Sigmoid colon (tissue), 6 donors: ENCODE measurements at regions not wholly inside any gene's neighbourhood (a gene's known extent, or its start where the extent isn't known, plus 50 kb on each side); places are given as distances from the start of the nearest gene placed in this dataset.

Source experiments
- DNase-seq: peaks from one replicate; pipeline ENCODE4 v3.0.0-alpha.2; 2019
- H3K27ac ChIP-seq, 4 donors: fragments of 200-600 bp; sonication (generic); one replicate each; pipeline ENCODE4 v1.5.1; 2016 to 2019; ENCODE audit warnings: mild to moderate bottlenecking in 1 of 4
- H3K27me3 ChIP-seq, 3 donors: fragments of 200-600 bp; sonication (generic); one replicate each; pipeline ENCODE4 v1.5.1; 2019; ENCODE audit warnings: mild to moderate bottlenecking in 1 of 3
- H3K36me3 ChIP-seq, 4 donors: fragments of 200-600 bp; sonication (generic); one replicate each; pipeline ENCODE4 v1.5.1; 2016 to 2019
- H3K4me1 ChIP-seq, 4 donors: fragments of 200-600 bp; sonication (generic); one replicate each; pipeline ENCODE4 v1.5.1; 2017 to 2019
- H3K4me3 ChIP-seq, 4 donors: fragments of 200-600 bp; sonication (generic); one replicate each; pipeline ENCODE4 v1.5.1; 2017 to 2019; ENCODE audit warnings: mild to moderate bottlenecking in 2 of 4, moderate library complexity in 1 of 4
- H3K9me3 ChIP-seq, 4 donors: fragments of 200-600 bp in 3 of 4; sonication (generic) in 3 of 4; one replicate each; pipeline versions ENCODE4 v1.5.1 to v1.6.1; 2013 to 2019
- EP300 ChIP-seq, 4 donors: sonication (generic); formaldehyde crosslinking; IDR thresholded peaks; one replicate each; pipeline ENCODE4 v1.6.1; 2017; ENCODE audit warnings: antibody characterized with exemption in 4 of 4
- POLR2A ChIP-seq, 2 donors: fragments of 450-650 bp; IDR thresholded peaks; one replicate each; pipeline ENCODE4 v1.6.1; 2016; ENCODE audit warnings: antibody characterized with exemption in 2 of 2, mild to moderate bottlenecking in 2 of 2, moderate library complexity in 2 of 2
- POLR2AphosphoS5 ChIP-seq, 4 donors: sonication (generic); formaldehyde crosslinking; IDR thresholded peaks; one replicate each; pipeline ENCODE4 v1.6.1; 2017; ENCODE audit warnings: antibody characterized with exemption in 4 of 4
- WGBS, 2 donors: extraction: QIAGEN DNeasy Blood & Tissue Kit; methylation state at CpG; one replicate each; pipeline ENCODE4 v1.1.7; 2013; 5-methylcytosine and 5-hydroxymethylcytosine counted together
- intact Hi-C: fragments of 100-400 bp; cut with DNase I; formaldehyde crosslinking; loops from one replicate; pipeline ENCODE4 v1.15.1; 2023
- TF ChIP-seq, protein P1 (sequence below), 4 experiments: fragments of 450-650 bp in 3 of 4; fragments of 200-600 bp in 1 of 4; IDR thresholded peaks; one replicate each; pipeline ENCODE4 v1.5.1; 2016 to 2019; ENCODE audit warnings: antibody characterized with exemption in 4 of 4, mild to moderate bottlenecking in 3 of 4, moderate library complexity in 2 of 4
- donor health status: healthy with polysubstance abuse.
- donor health status: healthy.

DNA sequence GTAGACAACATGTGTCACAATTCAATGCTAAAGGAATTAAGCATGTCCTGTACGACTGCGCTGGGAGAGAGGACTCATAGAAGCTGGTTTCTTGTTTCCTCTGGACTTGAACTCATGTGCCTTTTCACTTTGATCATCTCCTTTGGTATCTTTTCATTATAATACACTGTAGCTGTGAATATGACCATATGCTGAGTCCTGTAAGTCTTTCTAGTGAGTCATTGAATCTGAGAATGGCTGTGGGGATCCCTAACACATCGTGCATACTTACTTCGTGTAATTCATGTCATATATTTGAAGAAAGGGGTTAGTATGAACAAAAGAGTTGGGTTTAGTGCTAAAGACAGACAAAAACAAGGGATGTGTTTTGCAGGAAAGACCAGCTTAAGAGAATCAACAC, 148.1 kb upstream of the RUNX1 start:
- Histone ChIP-seq H3K4me1 (peaks cover 0 to 4% (median under 1%) of the 10 kb centered on the region in 4 donors), H3K27ac (no peak overlapping the region), H3K4me3 (no peak overlapping the region), H3K36me3 (no peaks in the 10 kb centered on the region), H3K9me3 (no peaks in the 10 kb centered on the region), H3K27me3 (no peaks in the 10 kb centered on the region)
- WGBS, 2 donors, result 95 to 97% methylated on average over 4 of the region's 4 CpGs
- TF ChIP-seq POLR2A (IDR thresholded peaks at IDR 0.05), result no peak
- TF ChIP-seq, protein P1, sequence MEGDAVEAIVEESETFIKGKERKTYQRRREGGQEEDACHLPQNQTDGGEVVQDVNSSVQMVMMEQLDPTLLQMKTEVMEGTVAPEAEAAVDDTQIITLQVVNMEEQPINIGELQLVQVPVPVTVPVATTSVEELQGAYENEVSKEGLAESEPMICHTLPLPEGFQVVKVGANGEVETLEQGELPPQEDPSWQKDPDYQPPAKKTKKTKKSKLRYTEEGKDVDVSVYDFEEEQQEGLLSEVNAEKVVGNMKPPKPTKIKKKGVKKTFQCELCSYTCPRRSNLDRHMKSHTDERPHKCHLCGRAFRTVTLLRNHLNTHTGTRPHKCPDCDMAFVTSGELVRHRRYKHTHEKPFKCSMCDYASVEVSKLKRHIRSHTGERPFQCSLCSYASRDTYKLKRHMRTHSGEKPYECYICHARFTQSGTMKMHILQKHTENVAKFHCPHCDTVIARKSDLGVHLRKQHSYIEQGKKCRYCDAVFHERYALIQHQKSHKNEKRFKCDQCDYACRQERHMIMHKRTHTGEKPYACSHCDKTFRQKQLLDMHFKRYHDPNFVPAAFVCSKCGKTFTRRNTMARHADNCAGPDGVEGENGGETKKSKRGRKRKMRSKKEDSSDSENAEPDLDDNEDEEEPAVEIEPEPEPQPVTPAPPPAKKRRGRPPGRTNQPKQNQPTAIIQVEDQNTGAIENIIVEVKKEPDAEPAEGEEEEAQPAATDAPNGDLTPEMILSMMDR (IDR thresholded peaks at IDR 0.05), result no peak
- TF ChIP-seq POLR2AphosphoS5 (IDR thresholded peaks at IDR 0.05), result no peak
- no peak for TF ChIP-seq EP300 (IDR thresholded peaks at IDR 0.05)
- DNase-seq, result no peak
- intact Hi-C loops, result no loop called here

DNA sequence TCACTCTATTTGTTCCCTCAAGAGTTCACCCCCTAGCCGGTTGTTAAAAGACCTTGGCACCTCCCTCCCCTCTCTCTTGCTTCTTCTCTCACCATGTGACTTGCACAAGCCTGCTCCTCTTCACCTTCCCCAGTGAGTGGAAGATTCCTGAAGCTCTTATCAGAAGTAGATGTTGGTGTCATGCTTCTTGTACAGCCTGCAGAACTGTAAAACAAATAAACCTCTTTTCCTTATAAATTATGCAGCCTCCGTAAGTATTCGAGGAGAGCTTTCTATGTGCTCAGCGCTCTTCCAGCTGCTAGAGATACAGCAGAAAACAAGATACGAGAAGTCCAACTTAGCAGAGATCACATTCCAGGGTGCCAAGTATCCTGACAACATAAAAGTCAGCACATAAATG, 147.0 kb upstream of the RUNX1 start:
- Histone ChIP-seq H3K27me3 (no peaks in the 10 kb centered on the region), H3K4me3 (no peak overlapping the region), H3K36me3 (no peaks in the 10 kb centered on the region), H3K9me3 (no peaks in the 10 kb centered on the region), H3K4me1 (no peaks in the 10 kb centered on the region), H3K27ac (no peak overlapping the region)
- 87 to 95% methylated on average over 5 of the region's 5 CpGs for WGBS, 2 donors
- TF ChIP-seq POLR2AphosphoS5 (IDR thresholded peaks at IDR 0.05) (no peak), POLR2A (IDR thresholded peaks at IDR 0.05) (no peak), EP300 (IDR thresholded peaks at IDR 0.05) (no peak)
- TF ChIP-seq, protein P1 (IDR thresholded peaks at IDR 0.05), result no peak
- intact Hi-C loops, result no loop called here
- DNase-seq, result no peak

DNA sequence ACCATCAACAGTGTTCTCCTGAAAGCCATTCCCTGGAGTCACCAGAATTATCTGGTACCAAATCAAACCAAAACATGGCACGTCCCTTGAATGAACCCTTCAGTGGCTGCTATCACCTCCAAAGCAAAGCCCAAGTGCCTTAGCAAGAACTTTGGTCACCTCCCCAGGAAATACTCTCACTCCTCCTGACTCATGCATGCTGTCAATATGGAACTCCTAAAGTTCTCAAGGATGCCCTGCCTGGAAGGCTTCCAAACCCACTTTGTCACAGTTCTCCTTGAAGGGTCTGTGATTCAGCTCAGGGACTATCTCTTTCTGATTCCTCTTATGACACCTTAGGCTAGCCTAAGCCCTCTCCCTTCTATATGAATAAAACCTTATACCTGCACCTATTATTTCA, 146.1 kb upstream of the RUNX1 start:
- Histone ChIP-seq H3K36me3 (no peaks in the 10 kb centered on the region), H3K27ac (no peak overlapping the region), H3K4me1 (peaks cover 0 to 5% (median 3%) of the 10 kb centered on the region in 4 donors), H3K4me3 (no peak overlapping the region), H3K9me3 (no peaks in the 10 kb centered on the region), H3K27me3 (no peaks in the 10 kb centered on the region)
- DNase-seq, result no peak
- 89 to 90% methylated on average over 1 of the region's 1 CpG for WGBS, 2 donors
- TF ChIP-seq POLR2A (IDR thresholded peaks at IDR 0.05), result no peak
- TF ChIP-seq, protein P1 (IDR thresholded peaks at IDR 0.05), result no peak
- no peak for TF ChIP-seq POLR2AphosphoS5 (IDR thresholded peaks at IDR 0.05)
- no peak for TF ChIP-seq EP300 (IDR thresholded peaks at IDR 0.05)
- intact Hi-C loops, result no loop called here

DNA sequence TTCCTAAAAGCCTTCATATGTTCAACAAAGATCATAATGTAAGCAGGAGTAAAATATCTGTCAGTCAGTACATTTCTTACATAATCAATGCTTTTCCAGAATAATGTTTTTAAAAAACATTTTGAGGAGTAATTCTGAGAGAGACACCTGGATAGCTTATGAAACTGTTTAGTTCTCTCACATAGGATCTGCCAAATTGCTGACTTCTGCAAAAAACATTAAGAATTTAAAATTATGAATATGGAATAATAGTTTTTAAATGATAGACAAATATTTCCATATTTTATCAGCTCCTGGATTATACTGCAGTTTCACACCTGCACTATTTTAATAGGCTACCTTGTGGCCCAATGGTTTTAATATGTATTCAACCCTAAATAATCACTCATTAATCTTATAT, 142.7 kb upstream of the RUNX1 start:
- intact Hi-C loops, result no loop called here
- TF ChIP-seq, protein P1 (IDR thresholded peaks at IDR 0.05), result no peak
- TF ChIP-seq POLR2A (IDR thresholded peaks at IDR 0.05), result no peak
- no peak for TF ChIP-seq POLR2AphosphoS5 (IDR thresholded peaks at IDR 0.05)
- no peak for TF ChIP-seq EP300 (IDR thresholded peaks at IDR 0.05)

DNA sequence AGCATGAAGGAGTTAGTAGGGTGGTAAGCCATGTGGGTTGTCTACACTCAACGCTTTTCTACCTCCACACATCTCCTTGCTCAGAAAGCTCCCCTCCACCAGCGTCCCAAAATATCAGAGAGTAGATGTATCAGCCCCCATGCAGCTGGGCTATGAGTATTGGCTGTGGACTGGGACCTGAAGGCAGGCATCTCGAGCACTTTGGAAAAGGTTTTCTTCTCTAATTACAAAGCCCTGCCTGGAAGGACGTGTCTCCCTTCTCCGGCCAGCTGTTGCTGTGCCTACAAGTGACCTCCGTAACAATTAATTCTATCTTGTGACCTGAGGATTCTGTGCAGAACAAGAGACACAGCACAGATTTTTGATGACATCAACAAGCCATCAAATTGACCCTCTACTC, 142.0 kb upstream of the RUNX1 start:
- Histone ChIP-seq H3K36me3 (no peaks in the 10 kb centered on the region), H3K4me3 (no peak overlapping the region), H3K4me1 (peaks cover 0 to 25% (median 14%) of the 10 kb centered on the region in 4 donors), H3K9me3 (no peaks in the 10 kb centered on the region), H3K27ac (peak overlapping the region in 1 of 4 donors; percentile 75), H3K27me3 (no peaks in the 10 kb centered on the region)
- DNase-seq, result no peak
- intact Hi-C loops, result no loop called here
- WGBS, 2 donors, result 91 to 92% methylated on average over 6 of the region's 6 CpGs
- TF ChIP-seq POLR2AphosphoS5 (IDR thresholded peaks at IDR 0.05) (no peak), EP300 (IDR thresholded peaks at IDR 0.05) (no peak), POLR2A (IDR thresholded peaks at IDR 0.05) (no peak)
- TF ChIP-seq, protein P1 (IDR thresholded peaks at IDR 0.05), result no peak

More for the DNA sequence above, 142.7 kb upstream of the RUNX1 start:
- Histone ChIP-seq H3K36me3 (no peaks in the 10 kb centered on the region), H3K4me1 (peaks cover 0 to 25% (median 14%) of the 10 kb centered on the region in 4 donors), H3K4me3 (no peak overlapping the region), H3K9me3 (no peaks in the 10 kb centered on the region), H3K27me3 (no peaks in the 10 kb centered on the region), H3K27ac (no peak overlapping the region)
- no peak for DNase-seq
